Kidney tubule cell (primary cell): ENCODE measurements at regions not wholly inside any gene's neighbourhood (a gene's known extent, or its start where the extent isn't known, plus 50 kb on each side); places are given as distances from the start of the nearest gene placed in this dataset.

Experiments used
- DNase-seq: peaks from one replicate; pipeline ENCODE4 v3.0.0-alpha.2; 2018; ENCODE audit warnings: low spot score

DNA sequence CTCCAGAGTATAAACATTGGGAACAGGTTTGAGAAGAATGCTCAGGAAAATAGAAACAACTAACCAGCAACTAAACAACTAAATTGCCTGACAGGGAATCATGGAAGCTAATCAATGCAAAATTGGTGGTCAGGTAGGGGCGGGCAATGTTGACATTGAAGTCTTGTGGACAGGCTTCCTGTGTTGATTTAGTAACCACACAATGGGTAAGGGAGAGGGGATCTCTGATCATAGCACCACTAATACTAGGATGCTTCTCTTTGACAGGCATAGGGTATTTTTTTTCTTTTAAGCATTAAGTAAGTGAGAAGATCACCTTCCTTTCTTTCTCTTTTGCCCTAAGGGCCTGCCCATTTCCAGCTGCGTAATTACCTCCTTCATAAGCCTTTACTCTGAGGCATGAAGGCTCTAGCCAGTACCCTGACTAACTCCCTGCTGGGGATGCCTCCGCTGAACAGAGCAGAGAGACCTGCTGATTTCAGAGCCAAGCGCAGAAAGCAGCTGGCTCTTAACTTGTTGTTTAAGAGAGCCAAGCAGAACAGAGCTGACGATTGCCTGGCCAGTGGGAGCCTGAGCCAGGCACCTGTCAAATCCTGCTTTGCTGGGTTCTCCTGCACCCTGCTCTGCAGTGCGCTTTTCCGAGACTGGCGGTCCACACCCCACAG lies 118.7 kb downstream of the BMP2 start:
- no peak for DNase-seq

DNA sequence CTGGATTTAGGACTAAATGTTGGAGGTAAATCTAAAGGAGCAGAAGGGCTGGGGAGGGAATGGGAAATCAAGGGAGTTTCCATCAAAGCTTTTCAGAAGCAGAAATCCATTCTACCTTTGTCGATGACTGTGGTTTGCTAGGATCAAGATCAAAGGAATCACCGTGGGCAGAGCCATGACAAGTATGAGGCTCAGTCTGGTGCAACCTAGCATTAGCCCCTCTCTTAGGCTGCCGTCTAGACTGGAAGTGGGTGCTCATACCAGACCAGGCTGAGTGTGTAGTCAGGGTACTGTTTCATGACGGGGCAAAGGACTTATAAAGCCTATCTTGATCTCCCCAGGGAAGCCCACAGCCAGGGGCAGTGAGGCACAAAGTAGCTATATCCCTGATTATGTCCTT lies 120.5 kb downstream of the BMP2 start:
- DNase-seq = peak; percentile 19

GRCh38 chr20:6888736-6889395 lies 121.4 kb downstream of the BMP2 start:
- DNase-seq = no peak

DNA sequence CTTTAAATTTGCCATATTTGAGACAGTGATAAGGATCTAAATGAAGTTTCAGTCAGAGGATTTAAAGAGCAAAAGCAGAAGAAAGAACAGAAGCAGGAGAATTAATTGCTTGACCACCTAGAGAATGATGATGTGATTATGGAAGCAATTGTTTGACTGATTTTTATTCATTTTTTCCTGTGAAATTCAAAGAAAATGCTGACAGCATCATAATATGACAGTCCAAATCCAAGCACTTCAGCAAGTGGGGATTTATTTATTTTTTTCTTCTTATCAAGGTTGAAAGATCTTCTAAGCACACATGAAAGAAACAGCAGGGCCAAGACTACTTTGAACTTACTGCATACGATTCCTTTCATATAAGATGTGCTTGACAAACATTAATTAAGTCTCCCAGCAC lies 125.2 kb downstream of the BMP2 start:
- no peak for DNase-seq

DNA sequence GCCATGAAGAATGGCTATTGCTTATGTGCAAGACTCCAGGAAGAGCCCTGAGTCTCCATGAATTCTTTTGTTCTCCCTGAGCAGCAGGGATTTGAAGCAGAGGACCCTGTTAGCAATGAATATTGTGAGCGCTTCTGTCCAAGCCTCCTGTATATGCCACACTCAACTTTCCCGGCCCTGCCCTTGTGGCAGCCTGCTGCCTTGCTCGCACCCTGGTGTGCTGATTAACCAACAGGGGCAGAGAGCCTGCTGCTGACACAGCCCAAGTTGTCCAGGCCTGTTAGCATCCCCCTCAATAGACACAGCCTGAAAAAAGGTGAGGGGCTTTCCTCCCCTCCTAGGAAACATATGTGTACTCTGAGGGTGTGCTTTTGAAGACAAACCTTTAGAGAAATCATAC lies 131.4 kb downstream of the BMP2 start:
- no peak for DNase-seq

GRCh38 chr20:6906871-6907270 lies 139.4 kb downstream of the BMP2 start:
- peak; percentile 62 for DNase-seq

- no peak for DNase-seq
These were observed 141.2 kb downstream of the BMP2 start for GRCh38 chr20:6908673-6909072.

GRCh38 chr20:6909608-6910007 lies 142.1 kb downstream of the BMP2 start:
- peak; percentile 44 for DNase-seq

GRCh38 chr20:6914986-6915385 lies 147.5 kb downstream of the BMP2 start:
- DNase-seq = no peak

DNA sequence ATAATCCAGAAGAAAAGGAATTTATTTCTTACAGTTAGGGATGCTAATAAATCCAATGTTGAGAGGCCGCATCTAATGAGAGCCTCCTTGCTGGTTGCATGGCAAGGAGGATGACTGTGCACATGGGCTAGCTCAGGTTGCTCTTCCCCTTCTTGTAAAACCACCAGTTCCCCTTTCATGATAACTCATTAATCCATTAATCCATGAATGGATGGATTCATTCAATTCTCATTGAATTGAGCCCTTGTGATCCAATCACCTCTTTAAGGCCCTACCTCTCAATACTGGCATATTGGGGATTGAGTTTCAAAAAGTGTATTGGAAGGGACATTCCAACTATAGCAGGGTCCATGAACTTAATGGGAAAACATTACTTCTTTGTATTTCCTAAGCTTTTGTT lies 149.5 kb downstream of the BMP2 start:
- DNase-seq = no peak

GRCh38 chr20:6919792-6920468 lies 152.4 kb downstream of the BMP2 start:
- DNase-seq = no peak

DNA sequence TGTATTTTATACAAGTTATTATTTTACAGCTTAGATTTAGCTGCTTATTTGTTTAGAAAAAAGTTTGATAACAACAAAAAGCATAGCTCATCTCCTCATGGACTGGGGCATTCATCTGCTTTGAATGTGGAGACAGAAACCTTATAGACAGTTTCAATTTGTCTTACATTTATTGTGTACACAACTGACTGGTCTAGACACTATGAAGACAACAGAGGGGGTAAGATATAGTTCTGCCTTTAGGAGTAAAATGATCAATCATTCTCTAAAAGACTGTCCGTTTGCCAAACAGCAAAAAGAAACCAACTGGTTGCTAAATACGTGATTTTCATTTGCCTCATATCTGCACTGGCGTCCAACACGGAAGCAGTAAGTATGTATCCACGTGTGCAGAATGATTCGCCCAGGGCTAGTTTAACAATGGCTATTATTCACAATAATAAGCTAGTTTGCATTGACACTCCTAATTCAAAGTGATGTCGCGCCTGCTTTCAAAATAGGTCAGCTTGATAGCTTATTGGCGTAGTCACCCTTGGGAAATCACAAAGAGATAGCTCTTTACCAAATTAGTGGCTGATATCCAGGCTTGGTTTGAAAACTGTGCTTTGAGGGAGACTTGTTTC lies 153.6 kb downstream of the BMP2 start:
- no peak for DNase-seq

DNA sequence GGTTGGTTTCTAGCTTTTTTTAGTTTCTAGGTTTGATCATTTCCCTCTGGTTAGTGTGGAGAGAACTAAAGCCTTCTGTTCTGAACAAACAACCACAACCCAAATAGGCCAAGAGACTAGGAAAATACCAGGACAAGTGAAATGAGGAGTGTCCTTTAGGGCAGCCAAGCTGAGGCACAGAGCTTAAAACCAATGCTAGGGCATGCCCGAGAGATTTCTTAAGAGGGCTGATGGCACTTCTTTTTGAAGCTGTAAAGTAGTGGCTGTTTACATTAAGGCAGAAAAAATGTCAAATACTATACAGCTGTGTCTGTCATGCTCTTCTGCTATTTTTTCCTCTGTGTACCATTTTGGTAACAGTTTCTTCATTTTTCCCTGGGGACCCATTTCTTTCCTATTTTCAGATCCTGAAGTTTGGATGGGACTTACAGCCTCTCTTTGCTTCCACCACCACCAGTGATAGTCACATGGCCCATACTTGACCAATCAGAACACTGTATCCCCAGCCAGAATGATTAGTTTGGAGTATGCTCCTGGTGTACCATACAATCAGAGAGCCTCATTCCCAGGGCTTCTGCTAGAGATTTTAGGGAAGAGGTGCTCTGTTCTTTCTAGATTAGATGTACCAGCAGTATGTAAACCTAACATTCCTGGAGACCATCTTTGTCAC lies 154.4 kb downstream of the BMP2 start:
- DNase-seq = no peak

- no peak for DNase-seq
These were observed 157.2 kb downstream of the BMP2 start for GRCh38 chr20:6924681-6925080.

GRCh38 chr20:6925744-6926278 lies 158.3 kb downstream of the BMP2 start:
- no peak for DNase-seq

GRCh38 chr20:6940048-6940447 lies 172.6 kb downstream of the BMP2 start:
- peak; percentile 44 for DNase-seq

DNA sequence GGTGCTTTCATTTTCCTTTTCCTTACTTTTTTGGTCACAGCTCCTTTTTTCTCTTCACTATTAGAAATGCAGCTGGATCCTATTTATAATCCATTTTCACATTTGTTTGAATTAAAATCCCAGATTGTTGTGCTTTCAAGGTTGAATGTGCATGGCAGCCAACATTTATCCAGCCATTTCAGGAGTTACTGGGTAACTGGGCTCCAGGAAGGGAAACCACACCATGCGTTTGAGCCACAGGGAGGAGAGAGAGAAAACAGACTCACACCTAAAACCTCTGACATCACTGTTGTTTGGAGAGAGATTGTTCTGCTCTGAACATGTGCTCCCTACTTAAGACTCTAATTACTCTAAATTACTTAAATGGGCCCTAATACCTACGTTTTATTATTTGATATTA lies 173.4 kb downstream of the BMP2 start:
- peak; percentile 42 for DNase-seq

DNA sequence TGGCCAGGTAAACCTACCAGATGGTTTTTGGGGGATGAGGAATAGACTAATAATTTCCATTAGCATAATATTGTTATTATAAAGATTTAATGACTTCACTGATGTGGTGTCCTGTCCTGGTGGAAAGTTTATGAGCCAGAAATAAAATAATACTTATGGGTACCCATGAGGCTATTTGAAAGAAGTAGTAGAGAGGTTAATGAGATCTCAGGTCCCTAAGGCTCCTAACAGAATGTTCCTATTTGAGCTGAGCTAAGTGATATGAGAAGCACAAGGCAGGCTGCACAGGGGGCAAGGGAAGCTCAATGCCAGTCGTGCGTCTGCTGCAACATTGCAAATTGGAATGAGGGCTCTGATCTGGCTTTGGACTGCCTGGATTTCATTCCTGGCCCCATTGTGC lies 174.1 kb downstream of the BMP2 start:
- DNase-seq = no peak

- no peak for DNase-seq
These were observed 174.8 kb downstream of the BMP2 start for GRCh38 chr20:6942266-6942665.

GRCh38 chr20:6944292-6944691 lies 176.8 kb downstream of the BMP2 start:
- DNase-seq = no peak

GRCh38 chr20:6953611-6954010 lies 186.1 kb downstream of the BMP2 start:
- DNase-seq = no peak

DNA sequence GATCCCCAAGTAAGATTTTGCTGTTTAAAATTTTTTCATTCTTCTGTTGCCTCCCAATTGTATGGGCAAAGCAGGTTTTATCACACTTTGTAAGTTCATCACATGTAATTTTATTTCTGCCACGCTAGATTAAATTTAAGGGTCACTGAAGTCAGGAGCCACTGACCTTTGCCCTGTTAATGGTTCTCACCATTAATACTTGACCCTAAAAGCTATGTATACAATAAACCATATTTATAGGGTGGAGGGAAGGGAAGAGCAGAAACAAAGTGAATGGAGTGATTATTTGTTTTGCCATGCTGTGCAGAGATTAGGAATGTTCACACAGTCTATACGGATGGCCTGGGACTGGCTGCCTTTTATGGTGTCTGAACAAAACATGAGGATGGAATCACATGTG lies 186.7 kb downstream of the BMP2 start:
- no peak for DNase-seq
